ENCODE measurements at regions not wholly inside any gene's neighbourhood (a gene's known extent, or its start where the extent isn't known, plus 50 kb on each side); places are given as distances from the start of the nearest gene placed in this dataset.

DNA sequence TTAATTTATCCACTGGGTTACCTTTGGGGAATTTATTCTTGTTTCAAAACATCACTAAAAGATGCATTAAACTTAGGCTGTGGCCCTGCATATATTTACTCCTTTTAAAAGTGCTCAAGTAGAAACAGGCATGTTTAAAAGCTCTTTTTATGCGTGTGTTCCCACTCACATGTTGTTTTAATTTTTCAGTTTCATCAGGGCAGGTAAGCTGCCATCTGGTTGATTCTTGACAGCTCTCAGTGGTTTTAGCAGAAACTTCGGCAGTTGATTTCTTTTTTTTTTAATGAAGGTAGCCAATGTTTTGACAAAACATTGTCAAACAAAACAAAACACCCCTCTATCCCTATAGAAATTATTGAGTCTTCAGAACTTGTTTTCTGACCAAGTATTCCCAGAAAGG lies 89.6 kb upstream of the LGR5 start:
- H3K4me3 ChIP-seq (ENCODE audit: low read depth, low read length) = no peak overlapping the region
- DNase-seq (ENCODE audit: low read depth) = no peak
- TF ChIP-seq CTCF (IDR thresholded peaks at IDR 0.05; ENCODE audit: control insufficient read depth, extremely low read depth, insufficient read depth) = no peak

GRCh38 chr12:71338933-71339332 lies 100.7 kb upstream of the LGR5 start:
- no peak for DNase-seq (ENCODE audit: low read depth)
- TF ChIP-seq CTCF (IDR thresholded peaks at IDR 0.05; ENCODE audit: control insufficient read depth, extremely low read depth, insufficient read depth) = no peak
- no peak overlapping the region for H3K4me3 ChIP-seq (ENCODE audit: low read depth, low read length)

GRCh38 chr12:71335963-71336257 lies 103.7 kb upstream of the LGR5 start:
- no peak for TF ChIP-seq CTCF (IDR thresholded peaks at IDR 0.05; ENCODE audit: control insufficient read depth, extremely low read depth, insufficient read depth)
- DNase-seq (ENCODE audit: low read depth) = no peak
- no peak overlapping the region for H3K4me3 ChIP-seq (ENCODE audit: low read depth, low read length)

- no peak for TF ChIP-seq CTCF (IDR thresholded peaks at IDR 0.05; ENCODE audit: control insufficient read depth, extremely low read depth, insufficient read depth)
- no peak for DNase-seq (ENCODE audit: low read depth)
- no peak overlapping the region for H3K4me3 ChIP-seq (ENCODE audit: low read depth, low read length)
These were observed 104.2 kb upstream of the LGR5 start for GRCh38 chr12:71335151-71335962.

- no peak for TF ChIP-seq CTCF (IDR thresholded peaks at IDR 0.05; ENCODE audit: control insufficient read depth, extremely low read depth, insufficient read depth)
- no peak for DNase-seq (ENCODE audit: low read depth)
- no peak overlapping the region for H3K4me3 ChIP-seq (ENCODE audit: low read depth, low read length)
These were observed 106.2 kb upstream of the LGR5 start for GRCh38 chr12:71333418-71333817.

DNA sequence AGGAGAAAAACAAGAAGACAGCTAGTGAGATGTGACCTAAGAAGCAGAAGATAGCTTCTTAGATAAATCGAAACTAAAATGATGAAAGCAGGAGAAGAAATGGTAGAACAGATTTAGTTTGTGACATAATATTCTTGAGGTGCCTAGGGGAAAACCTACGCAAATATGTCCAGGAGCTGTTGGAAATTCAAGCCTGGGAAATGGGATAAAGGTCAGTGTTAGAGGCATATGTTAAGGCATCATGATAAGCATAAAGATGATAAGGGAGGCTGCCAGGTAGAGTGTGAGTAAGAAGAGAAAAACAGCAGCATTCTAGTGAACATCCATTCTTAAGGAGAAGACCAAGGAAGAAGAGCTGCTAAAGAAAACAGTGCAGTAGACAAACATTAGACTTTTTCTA lies 109.6 kb upstream of the LGR5 start:
- TF ChIP-seq CTCF (IDR thresholded peaks at IDR 0.05; ENCODE audit: control insufficient read depth, extremely low read depth, insufficient read depth) = no peak
- no peak overlapping the region for H3K4me3 ChIP-seq (ENCODE audit: low read depth, low read length)
- no peak for DNase-seq (ENCODE audit: low read depth)

DNA sequence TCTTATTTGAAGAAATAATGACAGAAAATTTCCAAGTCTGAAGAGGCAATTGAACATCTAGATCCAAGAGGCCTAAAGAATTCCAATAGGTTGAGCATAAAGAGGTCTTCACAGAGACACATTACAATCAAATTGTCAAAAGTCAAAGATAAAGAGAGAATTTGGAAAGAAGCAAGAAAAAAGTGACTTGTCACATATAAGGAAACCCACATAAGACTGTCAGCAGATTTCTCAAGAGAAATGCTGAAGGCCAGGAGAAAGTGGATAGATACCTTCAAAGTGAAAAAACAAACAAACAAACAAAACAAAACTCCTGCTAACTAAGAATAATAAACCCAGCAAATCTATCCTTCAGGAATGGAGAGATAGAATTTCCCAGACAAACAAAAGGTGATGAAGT lies 118.1 kb upstream of the LGR5 start:
- no peak for TF ChIP-seq CTCF (IDR thresholded peaks at IDR 0.05; ENCODE audit: control insufficient read depth, extremely low read depth, insufficient read depth)
- H3K4me3 ChIP-seq (ENCODE audit: low read depth, low read length) = no peak overlapping the region
- DNase-seq (ENCODE audit: low read depth) = no peak
